ENCODE measurements at regions not wholly inside any gene's neighbourhood (a gene's known extent, or its start where the extent isn't known, plus 50 kb on each side); places are given as distances from the start of the nearest gene placed in this dataset.

DNA sequence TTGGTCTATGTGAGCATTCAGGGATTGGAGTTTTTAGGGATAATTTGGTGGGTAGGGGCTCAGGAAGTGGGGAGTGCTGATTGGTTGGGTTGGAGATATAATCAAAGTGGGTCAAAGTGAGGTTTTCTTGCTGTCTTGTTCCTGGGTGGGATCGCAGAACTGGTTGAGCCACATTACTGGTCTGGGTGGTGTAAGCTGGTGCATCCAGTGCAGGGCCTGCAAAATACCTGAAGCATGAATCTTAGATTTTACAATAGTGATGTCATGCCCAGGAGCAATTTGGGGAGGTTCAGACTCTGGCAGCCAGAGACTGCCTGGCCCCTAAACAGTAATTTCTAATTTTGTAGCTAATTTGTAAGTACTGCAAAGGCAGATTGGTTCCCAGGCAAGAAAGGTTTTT is 665.6 kb upstream of the PRKX start:
- Mint-ChIP-seq H3K4me1 (ENCODE audit: low read depth) (no peaks in the 10 kb centered on the region), H3K36me3 (ENCODE audit: low read depth) (no peaks in the 10 kb centered on the region), H3K27me3 (no peaks in the 10 kb centered on the region), H3K27ac (no peak overlapping the region), H3K4me3 (no peak overlapping the region), H3K9me3 (peaks cover 13% of the 10 kb centered on the region)
- intact Hi-C loops (cut with micrococcal nuclease): no loop called here

DNA sequence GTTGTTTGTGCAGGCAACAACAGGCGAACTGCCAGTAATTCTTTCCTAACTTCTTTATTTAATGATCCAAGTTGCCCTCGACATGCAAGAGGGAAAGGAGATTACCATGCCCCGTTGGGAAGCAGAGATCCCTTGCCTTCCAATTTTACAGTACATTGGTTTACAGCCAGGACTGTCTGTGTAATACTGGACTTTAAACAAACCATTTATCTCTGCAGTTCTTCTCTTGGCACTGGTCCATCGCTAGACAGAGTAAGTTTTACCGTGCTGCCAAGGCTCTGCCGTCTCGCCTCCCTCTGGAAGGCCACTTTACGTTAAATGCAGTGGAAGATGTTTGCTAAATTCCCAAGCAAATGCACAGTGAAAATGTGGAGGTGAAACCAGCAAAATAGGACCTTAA is 660.3 kb upstream of the PRKX start:
- no peaks in the 10 kb centered on the region for H3K4me1 Mint-ChIP-seq (ENCODE audit: low read depth)
- no peak overlapping the region for H3K27ac Mint-ChIP-seq
- intact Hi-C loops (cut with micrococcal nuclease): no loop called here
- peaks cover 4% of the 10 kb centered on the region for H3K9me3 Mint-ChIP-seq
- H3K27me3 Mint-ChIP-seq: no peaks in the 10 kb centered on the region
- no peaks in the 10 kb centered on the region for H3K36me3 Mint-ChIP-seq (ENCODE audit: low read depth)
- no peak overlapping the region for H3K4me3 Mint-ChIP-seq

DNA sequence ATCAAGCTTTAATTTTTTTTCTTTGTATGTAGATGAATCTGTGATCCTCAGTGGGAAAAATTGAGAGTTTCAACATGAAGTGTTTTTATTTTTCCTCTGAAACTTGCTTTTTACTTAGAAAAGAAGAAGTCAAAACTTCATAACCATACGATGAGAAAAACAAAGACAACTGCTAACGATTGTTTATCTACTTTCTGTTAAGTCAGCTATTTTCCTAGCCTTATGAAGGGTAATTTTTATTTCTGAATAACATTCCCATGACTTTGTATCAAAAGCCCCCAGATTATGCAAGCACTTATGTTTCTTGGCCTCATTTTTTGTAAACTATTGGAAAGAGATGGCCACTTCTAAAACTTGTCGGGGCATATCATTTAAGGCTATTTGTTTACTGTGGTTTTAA is 645.1 kb upstream of the PRKX start:
- no peaks in the 10 kb centered on the region for H3K36me3 Mint-ChIP-seq (ENCODE audit: low read depth)
- no peak overlapping the region for H3K4me3 Mint-ChIP-seq
- no peak overlapping the region for H3K27ac Mint-ChIP-seq
- peaks cover 12% of the 10 kb centered on the region for H3K9me3 Mint-ChIP-seq
- intact Hi-C loops (cut with micrococcal nuclease): no loop called here
- H3K27me3 Mint-ChIP-seq: no peaks in the 10 kb centered on the region
- no peaks in the 10 kb centered on the region for H3K4me1 Mint-ChIP-seq (ENCODE audit: low read depth)

DNA sequence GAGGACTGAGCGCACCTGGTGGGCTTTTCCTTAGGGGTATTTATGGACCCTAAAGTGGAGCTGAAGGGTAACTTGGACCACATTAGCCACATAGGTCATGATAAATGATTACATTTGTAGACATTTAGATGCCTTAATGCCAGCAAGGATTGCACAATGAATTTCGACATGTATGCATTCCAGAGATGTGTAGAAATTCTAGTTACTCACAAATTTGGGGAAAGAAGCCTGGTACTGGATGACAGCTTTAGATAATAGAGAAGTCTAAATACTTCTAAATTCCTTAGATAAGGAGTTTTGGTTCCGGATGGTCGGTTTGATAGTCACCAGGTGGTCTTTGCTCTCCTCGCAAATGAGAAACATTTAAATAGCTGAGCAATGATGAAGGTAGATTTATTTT is 609.5 kb upstream of the PRKX start:
- Mint-ChIP-seq H3K4me3 (no peak overlapping the region), H3K27me3 (no peaks in the 10 kb centered on the region), H3K27ac (no peak overlapping the region), H3K4me1 (ENCODE audit: low read depth) (no peaks in the 10 kb centered on the region), H3K36me3 (ENCODE audit: low read depth) (no peaks in the 10 kb centered on the region), H3K9me3 (no peaks in the 10 kb centered on the region)
- intact Hi-C loops (cut with micrococcal nuclease): no loop called here

GRCh38 chrX:4320436-4320947 is 607.0 kb upstream of the PRKX start:
- Mint-ChIP-seq H3K4me3 (no peak overlapping the region), H3K9me3 (no peaks in the 10 kb centered on the region), H3K4me1 (ENCODE audit: low read depth) (no peaks in the 10 kb centered on the region), H3K27me3 (no peaks in the 10 kb centered on the region), H3K36me3 (ENCODE audit: low read depth) (no peaks in the 10 kb centered on the region), H3K27ac (no peak overlapping the region)
- intact Hi-C loops (cut with micrococcal nuclease): no loop called here

- Mint-ChIP-seq H3K36me3 (ENCODE audit: low read depth) (no peaks in the 10 kb centered on the region), H3K4me3 (no peak overlapping the region), H3K27ac (no peak overlapping the region), H3K9me3 (peaks cover 17% of the 10 kb centered on the region), H3K4me1 (ENCODE audit: low read depth) (no peaks in the 10 kb centered on the region), H3K27me3 (no peaks in the 10 kb centered on the region)
- intact Hi-C loops (cut with micrococcal nuclease): no loop called here
Observed at GRCh38 chrX:4315891-4316290, 602.4 kb upstream of the PRKX start.

- H3K9me3 Mint-ChIP-seq: peaks cover 17% of the 10 kb centered on the region
- intact Hi-C loops (cut with micrococcal nuclease): no loop called here
- H3K27me3 Mint-ChIP-seq: no peaks in the 10 kb centered on the region
- H3K27ac Mint-ChIP-seq: no peak overlapping the region
- no peaks in the 10 kb centered on the region for H3K36me3 Mint-ChIP-seq (ENCODE audit: low read depth)
- no peak overlapping the region for H3K4me3 Mint-ChIP-seq
- H3K4me1 Mint-ChIP-seq (ENCODE audit: low read depth): no peaks in the 10 kb centered on the region
Observed at GRCh38 chrX:4314586-4314985, 601.1 kb upstream of the PRKX start.

GRCh38 chrX:4277122-4277521 is 563.7 kb upstream of the PRKX start:
- peaks cover 14% of the 10 kb centered on the region for H3K9me3 Mint-ChIP-seq
- intact Hi-C loops (cut with micrococcal nuclease): no loop called here
- H3K4me1 Mint-ChIP-seq (ENCODE audit: low read depth): no peaks in the 10 kb centered on the region
- H3K27me3 Mint-ChIP-seq: no peaks in the 10 kb centered on the region
- H3K27ac Mint-ChIP-seq: no peak overlapping the region
- no peaks in the 10 kb centered on the region for H3K36me3 Mint-ChIP-seq (ENCODE audit: low read depth)
- H3K4me3 Mint-ChIP-seq: no peak overlapping the region

- H3K4me3 Mint-ChIP-seq: no peak overlapping the region
- H3K36me3 Mint-ChIP-seq (ENCODE audit: low read depth): no peaks in the 10 kb centered on the region
- intact Hi-C loops (cut with micrococcal nuclease): no loop called here
- no peaks in the 10 kb centered on the region for H3K4me1 Mint-ChIP-seq (ENCODE audit: low read depth)
- H3K27ac Mint-ChIP-seq: no peak overlapping the region
- no peaks in the 10 kb centered on the region for H3K9me3 Mint-ChIP-seq
- H3K27me3 Mint-ChIP-seq: no peaks in the 10 kb centered on the region
Observed at GRCh38 chrX:4268676-4269075, 555.2 kb upstream of the PRKX start.

DNA sequence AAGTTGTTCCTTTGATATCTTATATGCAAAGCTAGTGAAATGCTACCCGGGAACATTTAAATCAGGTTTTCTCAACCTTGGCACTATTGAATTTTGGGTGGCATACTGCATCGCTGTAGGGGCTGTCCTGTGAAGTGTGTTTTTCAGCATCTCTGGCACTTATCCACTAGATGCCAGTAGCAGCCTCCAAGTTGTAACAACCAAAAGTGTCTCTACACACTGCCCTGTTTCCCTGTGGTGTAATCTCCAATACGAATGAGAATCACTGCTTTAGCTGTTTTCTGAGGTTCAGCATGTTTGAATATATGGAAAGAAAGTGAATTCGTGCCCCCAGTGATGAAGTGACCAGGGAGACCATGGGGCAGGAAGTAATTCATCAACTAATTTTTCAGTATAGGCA is 551.6 kb upstream of the PRKX start:
- intact Hi-C loops (cut with micrococcal nuclease): no loop called here
- Mint-ChIP-seq H3K27ac (no peak overlapping the region), H3K4me3 (no peak overlapping the region), H3K9me3 (no peaks in the 10 kb centered on the region), H3K36me3 (ENCODE audit: low read depth) (no peaks in the 10 kb centered on the region), H3K27me3 (no peaks in the 10 kb centered on the region), H3K4me1 (ENCODE audit: low read depth) (no peaks in the 10 kb centered on the region)

GRCh38 chrX:4263030-4263803 is 549.8 kb upstream of the PRKX start:
- Mint-ChIP-seq H3K4me3 (no peak overlapping the region), H3K27ac (no peak overlapping the region)
- intact Hi-C loops (cut with micrococcal nuclease): no loop called here

DNA sequence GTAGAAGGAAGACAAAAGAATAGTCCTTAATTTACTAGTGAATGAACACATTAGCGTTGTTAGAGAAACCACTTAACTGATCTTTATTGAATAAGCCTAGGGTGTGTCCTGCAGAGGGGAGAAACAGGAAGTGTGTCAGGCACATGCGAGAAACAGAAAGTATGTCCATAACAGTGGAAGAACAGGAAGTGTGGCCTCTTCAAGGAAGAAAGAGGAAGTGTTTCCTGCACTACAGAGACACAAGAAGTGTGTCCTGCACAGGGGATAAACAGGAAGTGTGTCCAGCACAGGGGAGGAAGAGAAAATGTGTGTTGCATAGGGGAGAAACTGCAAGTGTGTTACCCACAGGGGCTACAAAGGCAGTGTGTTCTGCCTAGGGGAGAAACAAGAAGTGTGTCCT is 539.6 kb upstream of the PRKX start:
- Mint-ChIP-seq H3K9me3 (peaks cover 28% of the 10 kb centered on the region), H3K4me3 (no peak overlapping the region), H3K27me3 (no peaks in the 10 kb centered on the region), H3K4me1 (ENCODE audit: low read depth) (peaks cover 6% of the 10 kb centered on the region), H3K27ac (peak overlapping the region; percentile 58), H3K36me3 (ENCODE audit: low read depth) (no peaks in the 10 kb centered on the region)
- intact Hi-C loops (cut with micrococcal nuclease): no loop called here

More at GRCh38 chrX:4263030-4263803, 549.8 kb upstream of the PRKX start:
- H3K27me3 Mint-ChIP-seq: no peaks in the 10 kb centered on the region
- no peaks in the 10 kb centered on the region for H3K4me1 Mint-ChIP-seq (ENCODE audit: low read depth)
- H3K36me3 Mint-ChIP-seq (ENCODE audit: low read depth): no peaks in the 10 kb centered on the region
- H3K9me3 Mint-ChIP-seq: no peaks in the 10 kb centered on the region

- H3K36me3 Mint-ChIP-seq (ENCODE audit: low read depth): no peaks in the 10 kb centered on the region
- no peak overlapping the region for H3K27ac Mint-ChIP-seq
- peaks cover 29% of the 10 kb centered on the region for H3K9me3 Mint-ChIP-seq
- intact Hi-C loops (cut with micrococcal nuclease): no loop called here
- H3K4me1 Mint-ChIP-seq (ENCODE audit: low read depth): peaks cover 6% of the 10 kb centered on the region
- H3K4me3 Mint-ChIP-seq: no peak overlapping the region
- H3K27me3 Mint-ChIP-seq: no peaks in the 10 kb centered on the region
Observed at GRCh38 chrX:4249401-4249800, 536.0 kb upstream of the PRKX start.

- no peaks in the 10 kb centered on the region for H3K4me1 Mint-ChIP-seq (ENCODE audit: low read depth)
- peaks cover 8% of the 10 kb centered on the region for H3K9me3 Mint-ChIP-seq
- intact Hi-C loops (cut with micrococcal nuclease): no loop called here
- no peak overlapping the region for H3K27ac Mint-ChIP-seq
- no peak overlapping the region for H3K4me3 Mint-ChIP-seq
- H3K36me3 Mint-ChIP-seq (ENCODE audit: low read depth): no peaks in the 10 kb centered on the region
- H3K27me3 Mint-ChIP-seq: no peaks in the 10 kb centered on the region
Observed at GRCh38 chrX:4243759-4244158, 530.3 kb upstream of the PRKX start.
